ENCODE measurements at regions not wholly inside any gene's neighbourhood (a gene's known extent, or its start where the extent isn't known, plus 50 kb on each side); places are given as distances from the start of the nearest gene placed in this dataset.
"Not testable (repeated sequence)": the region's sequence is repeated elsewhere in the genome, so short reads cannot be mapped to it uniquely, and the experiment has no call there.

DNA sequence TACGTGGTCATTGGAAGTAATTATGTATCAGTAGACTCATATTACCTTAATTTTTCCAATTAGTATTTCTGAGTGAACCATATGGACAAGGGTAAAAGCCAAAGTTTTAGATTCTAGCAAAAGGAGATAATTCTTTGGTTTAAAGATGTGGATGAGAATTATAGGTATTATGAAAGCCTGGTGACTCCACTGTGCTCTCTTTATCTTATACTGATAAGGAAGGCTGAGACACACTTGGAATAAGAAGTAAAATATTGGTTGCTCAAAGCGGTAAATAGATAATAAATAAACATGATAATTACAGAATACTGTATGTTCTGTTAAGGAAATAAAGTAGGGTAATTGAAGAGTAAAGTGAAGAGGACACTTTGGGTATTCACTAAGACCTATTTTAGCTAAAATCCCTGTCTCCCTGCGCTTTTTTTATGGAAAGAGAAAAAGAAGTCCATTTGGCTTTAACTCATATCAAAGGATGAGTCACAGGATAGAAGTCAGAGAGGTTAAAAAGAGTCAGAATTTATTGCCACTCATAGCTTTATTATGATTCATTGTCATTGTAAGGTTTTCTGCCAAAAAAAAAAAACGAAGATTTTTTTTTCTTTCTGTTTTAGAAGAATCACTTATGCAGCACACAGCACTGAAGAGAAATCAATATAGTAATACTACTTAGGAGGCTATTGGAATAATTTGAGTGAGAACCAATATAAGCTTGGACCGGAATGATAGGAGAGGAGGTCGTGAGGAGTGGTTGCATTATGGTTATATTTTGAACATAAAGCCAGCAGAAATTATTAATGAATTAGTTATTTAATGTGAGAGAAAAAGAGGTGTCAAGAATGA is 2463.1 kb downstream of the ARAP2 start:
- Mint-ChIP-seq H3K9me3 (peaks cover 3% of the 10 kb centered on the region), H3K4me1 (no peaks in the 10 kb centered on the region), H3K27me3 (ENCODE audit: low read depth) (no peaks in the 10 kb centered on the region), H3K36me3 (ENCODE audit: low read depth) (no peaks in the 10 kb centered on the region), H3K4me3 (no peak overlapping the region), H3K27ac (no peak overlapping the region)
- TF ChIP-seq, protein P1, sequence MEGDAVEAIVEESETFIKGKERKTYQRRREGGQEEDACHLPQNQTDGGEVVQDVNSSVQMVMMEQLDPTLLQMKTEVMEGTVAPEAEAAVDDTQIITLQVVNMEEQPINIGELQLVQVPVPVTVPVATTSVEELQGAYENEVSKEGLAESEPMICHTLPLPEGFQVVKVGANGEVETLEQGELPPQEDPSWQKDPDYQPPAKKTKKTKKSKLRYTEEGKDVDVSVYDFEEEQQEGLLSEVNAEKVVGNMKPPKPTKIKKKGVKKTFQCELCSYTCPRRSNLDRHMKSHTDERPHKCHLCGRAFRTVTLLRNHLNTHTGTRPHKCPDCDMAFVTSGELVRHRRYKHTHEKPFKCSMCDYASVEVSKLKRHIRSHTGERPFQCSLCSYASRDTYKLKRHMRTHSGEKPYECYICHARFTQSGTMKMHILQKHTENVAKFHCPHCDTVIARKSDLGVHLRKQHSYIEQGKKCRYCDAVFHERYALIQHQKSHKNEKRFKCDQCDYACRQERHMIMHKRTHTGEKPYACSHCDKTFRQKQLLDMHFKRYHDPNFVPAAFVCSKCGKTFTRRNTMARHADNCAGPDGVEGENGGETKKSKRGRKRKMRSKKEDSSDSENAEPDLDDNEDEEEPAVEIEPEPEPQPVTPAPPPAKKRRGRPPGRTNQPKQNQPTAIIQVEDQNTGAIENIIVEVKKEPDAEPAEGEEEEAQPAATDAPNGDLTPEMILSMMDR (IDR thresholded peaks at IDR 0.05; ENCODE audit: unreplicated experiment in 3 of 3), result no peak

DNA sequence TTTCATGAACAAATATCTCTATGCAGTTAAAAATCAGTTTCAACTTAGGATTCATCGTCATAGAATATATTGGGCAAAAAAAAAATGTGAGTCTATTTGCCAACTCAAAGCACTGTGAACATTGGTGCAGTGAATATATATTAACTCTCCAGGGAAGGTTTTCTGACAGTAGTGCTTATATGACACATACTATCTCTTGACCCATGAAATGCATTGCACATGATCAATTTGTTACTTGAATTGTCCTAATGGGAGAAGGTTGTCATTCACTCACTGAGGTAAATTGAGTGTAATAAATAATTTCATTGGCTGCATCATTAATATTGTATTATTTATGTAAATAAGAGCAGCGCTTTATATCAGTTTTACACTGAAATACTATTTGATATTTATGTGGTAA is 2458.5 kb downstream of the ARAP2 start:
- peaks cover 3% of the 10 kb centered on the region for H3K9me3 Mint-ChIP-seq
- no peak overlapping the region for H3K27ac Mint-ChIP-seq

DNA sequence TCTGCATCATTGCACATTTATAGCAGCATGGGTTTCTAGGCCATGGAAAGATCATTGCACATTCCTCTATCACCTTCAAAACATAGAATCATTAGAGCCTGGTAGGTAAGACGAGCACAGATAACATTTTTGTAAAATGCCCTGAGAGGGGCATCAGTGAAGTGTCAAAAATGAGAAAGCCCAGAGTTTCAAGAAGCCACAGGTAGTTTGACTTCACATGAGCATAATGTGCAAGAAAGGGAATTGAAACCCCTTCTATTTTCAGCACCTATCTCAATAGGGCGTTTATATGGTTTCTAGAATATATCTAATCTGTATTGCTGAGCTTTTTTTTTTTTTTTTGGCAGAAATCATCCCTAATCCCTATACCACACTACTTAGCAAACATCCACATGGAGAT is 2441.7 kb downstream of the ARAP2 start:
- no peak overlapping the region for H3K27ac Mint-ChIP-seq
- no peaks in the 10 kb centered on the region for H3K27me3 Mint-ChIP-seq (ENCODE audit: low read depth)
- TF ChIP-seq, protein P1 (IDR thresholded peaks at IDR 0.05; ENCODE audit: unreplicated experiment in 3 of 3), result no peak
- no peak overlapping the region for H3K4me3 Mint-ChIP-seq
- H3K4me1 Mint-ChIP-seq, result no peaks in the 10 kb centered on the region
- no peaks in the 10 kb centered on the region for H3K9me3 Mint-ChIP-seq
- no peaks in the 10 kb centered on the region for H3K36me3 Mint-ChIP-seq (ENCODE audit: low read depth)

More for the DNA sequence above, 2458.5 kb downstream of the ARAP2 start:
- Mint-ChIP-seq H3K4me1 (no peaks in the 10 kb centered on the region), H3K4me3 (no peak overlapping the region), H3K27me3 (ENCODE audit: low read depth) (no peaks in the 10 kb centered on the region), H3K36me3 (ENCODE audit: low read depth) (no peaks in the 10 kb centered on the region)
- TF ChIP-seq, protein P1 (IDR thresholded peaks at IDR 0.05; ENCODE audit: unreplicated experiment in 3 of 3), result no peak

DNA sequence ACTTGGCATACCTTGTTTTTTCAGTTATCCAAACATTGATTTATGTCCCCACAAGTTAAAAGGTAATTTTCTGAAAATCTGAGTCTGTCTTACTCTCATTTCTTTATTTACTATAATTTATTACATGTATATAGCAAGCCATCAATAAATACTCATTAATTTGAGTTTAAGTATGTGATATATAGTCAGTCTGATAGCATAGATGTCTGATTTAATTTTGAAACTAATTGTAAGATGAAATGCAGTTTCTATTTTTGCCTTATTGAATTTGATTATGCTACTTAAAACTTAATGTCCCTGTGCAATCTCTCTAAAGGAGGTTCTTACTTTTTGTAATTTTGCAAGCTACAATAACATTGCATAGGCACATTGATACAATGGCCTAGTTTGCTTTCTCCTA is 2418.6 kb downstream of the ARAP2 start:
- TF ChIP-seq, protein P1 (IDR thresholded peaks at IDR 0.05; ENCODE audit: unreplicated experiment in 3 of 3), result no peak

DNA sequence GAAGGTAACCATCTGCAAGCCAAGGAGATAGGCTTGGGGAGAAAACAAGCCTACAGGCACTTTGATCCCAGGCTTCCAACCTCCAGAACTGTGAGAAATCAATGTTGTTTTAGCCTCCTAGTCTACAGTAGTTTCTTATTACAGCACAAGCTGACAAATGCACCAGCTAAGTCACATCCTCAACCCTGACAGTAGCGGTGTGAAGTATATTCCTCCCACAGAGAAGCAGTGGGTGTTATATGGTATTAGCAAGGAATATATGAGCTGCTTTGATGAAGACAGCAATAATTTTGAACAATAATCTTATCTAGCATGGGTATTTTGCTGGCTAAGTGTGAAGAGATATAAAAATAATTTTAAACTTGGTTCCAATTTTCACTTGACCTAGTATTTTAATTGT is 2415.0 kb downstream of the ARAP2 start:
- H3K27ac Mint-ChIP-seq, result not testable (repeated sequence)

More for the DNA sequence above, 2418.6 kb downstream of the ARAP2 start:
- H3K27ac Mint-ChIP-seq, result no peak overlapping the region
- no peaks in the 10 kb centered on the region for H3K9me3 Mint-ChIP-seq
- no peak overlapping the region for H3K4me3 Mint-ChIP-seq
- no peaks in the 10 kb centered on the region for H3K36me3 Mint-ChIP-seq (ENCODE audit: low read depth)
- H3K27me3 Mint-ChIP-seq (ENCODE audit: low read depth), result no peaks in the 10 kb centered on the region
- no peaks in the 10 kb centered on the region for H3K4me1 Mint-ChIP-seq

DNA sequence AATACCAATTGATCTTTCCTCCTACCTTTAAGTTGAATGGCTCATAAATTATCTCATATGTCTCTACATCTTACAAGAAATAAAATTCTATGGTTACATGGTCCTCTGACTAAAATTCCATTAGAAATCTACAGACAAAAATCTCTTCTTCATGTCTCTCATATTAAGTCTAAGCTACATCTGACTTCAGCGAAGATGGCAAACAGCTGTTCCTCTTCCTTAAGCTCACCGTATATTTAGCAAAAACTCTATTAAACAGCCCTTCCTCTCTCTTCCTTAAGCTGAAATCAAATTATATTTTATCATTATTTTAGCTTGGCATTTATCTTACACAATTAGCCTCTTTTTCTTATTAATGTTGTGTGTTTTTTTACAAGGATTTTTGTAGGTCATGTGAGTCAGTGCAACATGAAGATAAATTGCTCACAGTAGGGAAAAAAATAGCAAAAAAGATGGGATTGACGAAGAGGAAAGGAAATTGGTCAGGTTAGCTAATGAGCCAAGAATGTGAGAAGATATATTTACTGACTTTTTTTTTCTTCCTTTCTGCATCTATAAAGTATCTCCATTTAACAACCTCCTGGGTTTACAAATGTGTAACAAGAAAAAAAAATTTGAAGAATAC is 2412.8 kb downstream of the ARAP2 start:
- no peaks in the 10 kb centered on the region for H3K36me3 Mint-ChIP-seq (ENCODE audit: low read depth)
- no peak overlapping the region for H3K4me3 Mint-ChIP-seq
- TF ChIP-seq, protein P1 (IDR thresholded peaks at IDR 0.05; ENCODE audit: unreplicated experiment in 3 of 3), result no peak
- H3K9me3 Mint-ChIP-seq, result no peaks in the 10 kb centered on the region
- H3K27ac Mint-ChIP-seq, result peak overlapping the region in 1 of 3 experiments; percentile 25
- no peaks in the 10 kb centered on the region for H3K27me3 Mint-ChIP-seq (ENCODE audit: low read depth)
- peaks cover 8% of the 10 kb centered on the region for H3K4me1 Mint-ChIP-seq

More for the DNA sequence above, 2415.0 kb downstream of the ARAP2 start:
- not testable (repeated sequence) for H3K4me3 Mint-ChIP-seq; H3K4me1 Mint-ChIP-seq; H3K36me3 Mint-ChIP-seq (ENCODE audit: low read depth); H3K9me3 Mint-ChIP-seq; H3K27me3 Mint-ChIP-seq (ENCODE audit: low read depth)

DNA sequence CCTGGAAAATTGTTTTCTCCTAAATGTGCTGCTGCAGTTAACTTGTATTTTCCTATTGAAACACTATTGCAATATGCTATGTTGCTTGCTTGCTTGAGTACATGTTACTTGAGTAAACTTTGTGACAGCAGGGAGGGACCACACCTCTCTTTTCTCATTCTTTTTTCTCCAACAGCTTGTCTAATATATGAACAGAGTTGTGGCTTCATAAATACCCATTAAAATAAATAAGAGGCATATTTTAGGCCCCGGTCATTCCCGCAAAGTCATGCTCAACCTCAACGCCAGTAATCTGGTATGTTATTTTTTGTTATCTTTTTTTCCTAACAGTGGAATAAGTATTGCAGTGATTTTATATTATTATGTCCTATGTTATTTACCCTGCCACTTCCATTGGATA is 2408.6 kb downstream of the ARAP2 start:
- H3K36me3 Mint-ChIP-seq (ENCODE audit: low read depth); H3K9me3 Mint-ChIP-seq; H3K27ac Mint-ChIP-seq; H3K27me3 Mint-ChIP-seq (ENCODE audit: low read depth); H3K4me3 Mint-ChIP-seq; H3K4me1 Mint-ChIP-seq: not testable (repeated sequence)

Measured in nephron (organoid).